GM19463 (cell line): ENCODE measurements at regions not wholly inside any gene's neighbourhood (a gene's known extent, or its start where the extent isn't known, plus 50 kb on each side); places are given as distances from the start of the nearest gene placed in this dataset.

Experiments
- ATAC-seq: cut with Tn5 transposase; IDR thresholded peaks from one replicate; pipeline ENCODE4 v1.9.1; 2021; ENCODE audit warnings: mild to moderate bottlenecking, moderate library complexity; ENCODE audit not compliant: unreplicated experiment

DNA sequence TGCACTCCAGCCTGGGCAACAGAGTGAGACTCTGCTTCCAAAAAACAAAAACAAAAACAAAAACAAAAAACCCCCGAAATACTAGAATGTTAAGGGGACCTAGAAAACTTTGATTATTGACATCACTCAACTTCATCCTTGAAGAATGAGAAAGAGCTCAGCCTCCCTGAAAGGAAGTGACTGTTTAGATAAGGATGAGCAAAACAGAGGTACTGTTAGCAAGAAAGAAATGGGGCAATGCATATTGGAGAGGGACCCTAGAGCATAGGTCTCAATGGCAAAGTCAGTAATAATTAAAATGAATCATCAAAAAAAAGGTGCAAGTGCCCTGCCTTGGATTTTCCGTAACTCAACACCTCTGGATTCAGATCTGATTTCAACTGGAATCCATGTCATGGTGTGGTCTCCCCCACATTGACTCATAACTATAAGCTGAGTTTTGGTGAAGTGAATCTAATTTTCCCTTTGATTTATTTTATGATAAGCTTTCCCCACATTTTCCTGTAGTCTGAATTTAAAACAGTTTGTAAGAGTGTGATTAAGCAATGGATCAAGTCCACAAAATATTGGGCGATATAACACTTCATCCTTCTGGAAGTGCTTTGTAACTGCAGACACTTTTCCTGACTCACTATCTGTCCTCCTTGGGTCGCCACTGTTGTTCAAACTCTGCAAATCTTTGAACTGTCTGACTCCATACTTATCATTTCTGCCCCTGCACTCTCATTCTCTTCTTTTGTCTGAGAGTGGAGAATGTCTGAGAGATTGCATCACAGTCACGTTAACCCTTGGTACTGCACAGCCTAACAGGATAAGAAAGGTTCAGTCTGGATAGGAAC is 224.8 kb upstream of the LYZL1 start:
- ATAC-seq: no peak

DNA sequence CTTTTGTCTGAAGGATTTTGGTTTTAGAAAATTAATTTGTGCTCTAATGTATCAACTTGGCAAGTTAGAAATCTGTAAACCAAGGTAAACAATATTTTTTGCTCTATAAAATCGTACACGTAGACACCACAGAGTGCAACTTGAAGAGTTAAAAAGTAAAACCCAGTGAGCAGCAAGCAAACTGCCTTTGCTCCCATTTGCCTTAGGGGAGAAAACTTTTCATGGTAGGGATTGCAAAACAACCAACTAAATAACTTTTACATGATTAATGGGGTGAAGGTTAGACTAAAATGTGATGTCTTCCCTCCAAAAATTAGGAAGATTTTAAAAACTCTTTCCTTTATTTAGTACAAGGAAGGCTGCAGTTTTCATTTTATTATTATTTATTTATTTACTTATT is 224.2 kb upstream of the LYZL1 start:
- no peak for ATAC-seq

DNA sequence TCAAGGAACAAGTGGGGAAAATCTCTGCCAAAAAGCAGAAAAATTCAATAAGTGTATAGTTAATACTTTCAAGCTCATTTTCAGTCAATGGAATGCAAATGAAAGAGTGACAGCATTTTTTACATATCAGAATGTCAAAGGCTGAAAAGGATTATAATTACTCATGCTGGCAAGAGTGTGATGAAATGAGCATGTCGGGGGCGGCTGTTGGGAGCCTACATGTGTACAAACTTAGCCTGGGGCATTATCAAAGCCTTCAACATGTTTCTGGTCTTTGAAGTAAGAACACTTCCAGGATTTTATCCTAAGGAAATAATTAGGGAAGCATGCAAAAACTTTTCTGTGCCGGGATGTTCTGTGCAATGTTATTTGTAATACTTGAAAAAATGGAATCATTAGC is 221.7 kb upstream of the LYZL1 start:
- ATAC-seq: no peak

GRCh38 chr10:29067628-29068027 is 221.2 kb upstream of the LYZL1 start:
- ATAC-seq: no peak

DNA sequence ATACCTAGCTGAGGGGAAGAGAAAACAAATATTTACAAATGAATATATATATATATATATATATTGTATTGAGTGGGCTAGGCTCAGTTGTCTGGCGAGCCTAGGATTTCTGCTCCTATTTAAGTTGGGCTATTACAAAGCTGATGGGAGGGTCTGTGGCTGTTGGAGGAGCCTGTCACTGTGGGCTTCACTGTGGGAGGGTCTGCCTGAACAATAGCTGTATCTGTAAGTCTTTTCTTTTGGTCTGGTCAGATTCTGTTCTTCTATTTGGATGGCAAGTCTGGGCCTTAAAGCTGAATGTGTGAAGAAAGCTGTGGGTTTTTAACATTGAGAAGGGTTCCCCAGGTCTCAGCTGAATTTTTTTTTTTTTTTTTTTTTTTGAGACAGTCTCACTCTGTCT is 220.6 kb upstream of the LYZL1 start:
- no peak for ATAC-seq

GRCh38 chr10:29068966-29069365 is 219.9 kb upstream of the LYZL1 start:
- no peak for ATAC-seq

- no peak for ATAC-seq
Measured at GRCh38 chr10:29069941-29070340, 218.9 kb upstream of the LYZL1 start.

- no peak for ATAC-seq
Measured at GRCh38 chr10:29078919-29079318, 210.0 kb upstream of the LYZL1 start.

GRCh38 chr10:29081231-29081630 is 207.6 kb upstream of the LYZL1 start:
- no peak for ATAC-seq

- no peak for ATAC-seq
Measured at GRCh38 chr10:29081951-29082685, 206.8 kb upstream of the LYZL1 start.

GRCh38 chr10:29083096-29083495 is 205.8 kb upstream of the LYZL1 start:
- no peak for ATAC-seq

DNA sequence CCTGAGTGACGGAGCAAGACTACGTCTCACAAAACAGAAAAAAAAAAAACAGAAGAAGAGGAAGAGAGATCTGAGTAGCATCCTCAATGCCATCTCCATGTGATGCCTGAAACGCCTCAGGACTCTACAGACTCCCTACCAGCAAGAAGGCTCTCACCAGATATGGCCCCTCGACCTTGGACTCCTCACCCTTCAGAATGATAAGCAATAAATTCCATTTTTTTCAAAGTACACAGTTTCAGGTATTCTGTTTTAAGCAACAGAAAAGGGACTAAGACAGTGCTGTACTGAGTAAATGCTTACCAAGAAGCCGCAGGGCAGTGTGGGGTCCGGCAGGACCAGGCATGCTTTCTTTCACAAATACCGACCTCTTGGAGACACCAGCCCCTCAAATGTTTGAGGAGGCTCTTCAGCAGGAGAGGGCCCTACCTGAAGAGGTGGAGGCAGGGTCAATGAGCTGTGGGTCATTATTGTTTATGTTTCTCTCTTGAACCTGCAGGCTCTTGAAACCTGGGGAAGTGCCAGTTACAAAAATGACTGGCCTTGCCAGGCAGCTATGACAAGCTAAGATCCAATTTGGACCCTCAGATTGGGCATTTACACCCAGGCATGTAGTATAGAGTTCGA is 204.1 kb upstream of the LYZL1 start:
- ATAC-seq: no peak

- no peak for ATAC-seq
Measured at GRCh38 chr10:29089091-29089490, 199.8 kb upstream of the LYZL1 start.

DNA sequence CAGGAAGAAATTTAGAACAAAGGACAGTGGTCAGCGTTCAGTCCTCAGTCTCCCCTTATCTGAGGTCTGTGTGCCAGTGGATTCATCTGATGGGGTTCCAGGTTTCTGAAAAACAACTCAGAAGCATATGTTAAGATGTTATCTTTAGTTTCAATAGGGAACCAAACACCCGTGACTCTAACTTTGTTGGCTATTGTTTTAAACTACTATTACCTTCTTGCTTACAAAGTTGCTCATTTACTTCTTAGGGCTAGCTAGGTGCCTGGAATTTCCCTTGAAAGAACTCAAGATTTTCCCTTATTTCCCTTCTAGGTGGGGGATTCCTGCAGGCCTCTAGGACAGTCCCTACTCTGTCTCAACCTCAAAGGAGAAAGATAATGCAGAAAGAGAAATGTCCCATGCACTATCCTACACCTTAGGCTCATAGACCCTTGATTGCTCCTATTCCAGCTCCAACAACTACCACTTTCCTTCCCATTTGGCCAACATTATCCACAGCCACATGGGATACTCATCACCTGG is 192.5 kb upstream of the LYZL1 start:
- no peak for ATAC-seq

GRCh38 chr10:29098423-29098822 is 190.4 kb upstream of the LYZL1 start:
- ATAC-seq: no peak

GRCh38 chr10:29099001-29099400 is 189.9 kb upstream of the LYZL1 start:
- no peak for ATAC-seq

- ATAC-seq: no peak
Measured at GRCh38 chr10:29099415-29099814, 189.5 kb upstream of the LYZL1 start.

GRCh38 chr10:29100505-29100904 is 188.4 kb upstream of the LYZL1 start:
- no peak for ATAC-seq

GRCh38 chr10:29102233-29102632 is 186.6 kb upstream of the LYZL1 start:
- no peak for ATAC-seq

GRCh38 chr10:29102636-29103035 is 186.2 kb upstream of the LYZL1 start:
- no peak for ATAC-seq

DNA sequence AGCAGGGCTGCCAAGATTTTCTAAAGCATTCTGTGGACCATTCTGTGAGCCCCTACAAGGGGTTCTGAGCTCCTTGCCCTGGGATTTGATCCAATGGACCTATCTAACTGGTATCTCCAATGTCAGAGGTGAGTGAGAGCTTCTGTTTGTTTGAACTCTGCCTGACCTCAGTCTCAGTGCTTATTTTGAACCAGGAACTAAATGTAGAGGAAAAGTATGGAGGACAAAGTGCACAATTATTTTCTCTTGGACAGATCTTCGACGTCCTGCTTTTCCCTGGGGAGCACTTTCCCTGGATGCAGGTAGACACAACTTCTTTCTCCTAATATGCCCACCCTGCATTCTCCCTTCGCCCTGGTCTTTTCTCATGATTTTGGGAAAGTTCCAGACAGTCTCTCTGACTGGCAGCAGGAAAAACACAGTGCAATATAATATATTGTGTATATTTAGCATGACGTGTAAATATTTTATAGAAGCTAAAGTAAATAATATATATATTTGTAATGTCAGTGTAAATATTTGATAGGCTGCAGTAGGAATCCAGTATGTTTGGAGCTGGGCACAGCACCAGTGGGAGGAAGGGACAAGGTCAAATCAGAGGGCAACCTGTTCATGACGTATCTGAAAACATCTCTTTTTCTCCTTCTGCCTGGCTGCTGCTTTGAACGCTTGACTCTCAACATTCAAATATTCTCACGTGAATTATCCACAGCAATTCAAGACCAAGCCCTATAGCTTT is 184.0 kb upstream of the LYZL1 start:
- ATAC-seq: no peak
